ENCODE measurements at regions not wholly inside any gene's neighbourhood (a gene's known extent, or its start where the extent isn't known, plus 50 kb on each side); places are given as distances from the start of the nearest gene placed in this dataset.

GRCh38 chr16:52932321-52932720, 120.4 kb downstream of the CHD9NB start:
- Histone ChIP-seq H3K9ac (replicated peaks in 1 of 4; ENCODE audit: extremely low read depth in 1 of 4, low read depth in 3 of 4, low read length in 3 of 4) (no peak overlapping the region), H3K4ac (replicated peaks; ENCODE audit: insufficient read length, low read depth, low read length) (no peak overlapping the region), H4K8ac (ENCODE audit: extremely low read depth, insufficient read depth, low read length) (no peak overlapping the region), H2BK5ac (ENCODE audit: low read depth, low read length) (no peak overlapping the region), H3K23ac (ENCODE audit: insufficient read length) (no peak overlapping the region), H2BK12ac (ENCODE audit: low read depth, low read length) (no peak overlapping the region), H3K56ac (replicated peaks; ENCODE audit: insufficient read length, low read depth, low read length) (no peak overlapping the region), H3K4me2 (ENCODE audit: insufficient read depth in 1 of 2, low read depth in 2 of 2, low read length in 2 of 2) (no peak overlapping the region), H4K20me1 (replicated peaks in 1 of 2; ENCODE audit: control insufficient read depth in 1 of 2, insufficient read depth in 2 of 2, low read length in 2 of 2) (no peaks in the 10 kb centered on the region), H4K5ac (ENCODE audit: insufficient read length, low read depth, low read length) (no peak overlapping the region), H3K27ac (ENCODE audit: low read depth, low read length) (no peak overlapping the region), H2BK120ac (replicated peaks; ENCODE audit: low read depth, low read length) (no peak overlapping the region), H2BK15ac (ENCODE audit: low read length) (no peak overlapping the region), H3K79me1 (ENCODE audit: low read depth, low read length) (no peaks in the 10 kb centered on the region), H2AFZ (ENCODE audit: low read length) (no peak overlapping the region), H3K9me3 (ENCODE audit: insufficient read depth in 2 of 2, low read depth in 1 of 2, low read length in 1 of 2) (no peaks in the 10 kb centered on the region), H3K79me2 (ENCODE audit: control insufficient read depth in 1 of 2, insufficient read depth in 2 of 2, low read length in 2 of 2) (no peaks in the 10 kb centered on the region), H3K14ac (ENCODE audit: insufficient read length) (no peak overlapping the region), H2BK20ac (ENCODE audit: low read length) (no peak overlapping the region), H4K91ac (replicated peaks; ENCODE audit: insufficient read length, low read length) (no peak overlapping the region), H3K4me3 (ENCODE audit: extremely low read depth in 1 of 4, insufficient read depth in 2 of 4, low read depth in 3 of 4, low read length in 4 of 4) (no peak overlapping the region), H3K18ac (ENCODE audit: extremely low read depth, low read length) (no peak overlapping the region), H3K23me2 (ENCODE audit: low read depth, low read length) (no peaks in the 10 kb centered on the region), H3K4me1 (replicated peaks in 1 of 4; ENCODE audit: control insufficient read depth in 3 of 4, insufficient read depth in 4 of 4, low read length in 3 of 4) (no peaks in the 10 kb centered on the region), H2AK5ac (ENCODE audit: low read depth, low read length) (no peak overlapping the region), H3K27me3 (replicated peaks in 1 of 4; ENCODE audit: control insufficient read depth in 3 of 4, extremely low read depth in 1 of 4, insufficient read depth in 3 of 4, low read length in 3 of 4) (no peaks in the 10 kb centered on the region), H3K36me3 (ENCODE audit: control insufficient read depth in 2 of 4, insufficient read depth in 4 of 4, low read length in 3 of 4) (no peaks in the 10 kb centered on the region)
- 91% methylated on average over 2 of the region's 2 CpGs; no CpG with 5 or more reads in 1 of the 2 experiments for WGBS, 2 experiments (ENCODE audit: extremely low coverage in 1 of 2, insufficient coverage in 1 of 2, insufficient read length in 1 of 2, insufficient replicate concordance in 2 of 2, low coverage in 1 of 2, low lambda C conversion rate in 2 of 2, missing lambda C conversion rate in 1 of 2)
- FAIRE-seq (no peak), DNase-seq (ENCODE audit: low read depth in 1 of 2, low spot score in 2 of 2) (no peak)
- CTCF ChIA-PET (ENCODE audit: partially characterized antibody) = no interaction called here
- POLR2A ChIA-PET (ENCODE audit: partially characterized antibody) = no interaction called here
- TF ChIP-seq TAF7 (optimal IDR thresholded peaks at IDR 0.05; ENCODE audit: borderline replicate concordance, low read depth, low read length) (no peak), SAP30 (IDR thresholded peaks at IDR 0.05; ENCODE audit: insufficient read depth, insufficient replicate concordance, low read length) (no peak), CHD1 (IDR thresholded peaks at IDR 0.05; ENCODE audit: low read depth, low read length) (no peak), SIN3A (conservative IDR thresholded peaks at IDR 0.05 in 1 of 2, IDR thresholded peaks at IDR 0.05 in 1 of 2; ENCODE audit: low read depth in 1 of 2, low read length in 2 of 2) (no peak), TAF1 (IDR thresholded peaks at IDR 0.05; ENCODE audit: low read depth, low read length) (no peak), RNF2 (IDR thresholded peaks at IDR 0.05; ENCODE audit: borderline replicate concordance, low read depth, low read length, missing control alignments, poor library complexity, severe bottlenecking) (no peak), SP1 (IDR thresholded peaks at IDR 0.05; ENCODE audit: low read depth, low read length) (no peak)
